ENCODE measurements at regions not wholly inside any gene's neighbourhood (a gene's known extent, or its start where the extent isn't known, plus 50 kb on each side); places are given as distances from the start of the nearest gene placed in this dataset.

GRCh38 chr14:71489742-71490141 is 442.5 kb upstream of the RGS6 start:
- no peak for TF ChIP-seq CTCF (IDR thresholded peaks at IDR 0.05)
- no peak for DNase-seq (ENCODE audit: low spot score)
- ATAC-seq (ENCODE audit: low FRiP score) = no peak

- ATAC-seq (ENCODE audit: low FRiP score) (no peak), DNase-seq (ENCODE audit: low spot score) (no peak)
- no peak for TF ChIP-seq CTCF (IDR thresholded peaks at IDR 0.05)
Measured at GRCh38 chr14:71491931-71492330, 440.3 kb upstream of the RGS6 start.

GRCh38 chr14:71492346-71492745 is 439.9 kb upstream of the RGS6 start:
- TF ChIP-seq CTCF (IDR thresholded peaks at IDR 0.05) = no peak
- DNase-seq (ENCODE audit: low spot score) (no peak), ATAC-seq (ENCODE audit: low FRiP score) (no peak)

- ATAC-seq (ENCODE audit: low FRiP score) = peak; percentile 37
- no peak for TF ChIP-seq CTCF (IDR thresholded peaks at IDR 0.05)
- no peak for DNase-seq (ENCODE audit: low spot score)
Measured at GRCh38 chr14:71497645-71498086, 434.6 kb upstream of the RGS6 start.

GRCh38 chr14:71498212-71498611 is 434.0 kb upstream of the RGS6 start:
- ATAC-seq (ENCODE audit: low FRiP score) (no peak), DNase-seq (ENCODE audit: low spot score) (no peak)
- no peak for TF ChIP-seq CTCF (IDR thresholded peaks at IDR 0.05)

- no peak for DNase-seq (ENCODE audit: low spot score)
- no peak for ATAC-seq (ENCODE audit: low FRiP score)
- TF ChIP-seq CTCF (IDR thresholded peaks at IDR 0.05) = no peak
Measured at GRCh38 chr14:71499018-71499417, 433.2 kb upstream of the RGS6 start.

- no peak for DNase-seq (ENCODE audit: low spot score)
- no peak for TF ChIP-seq CTCF (IDR thresholded peaks at IDR 0.05)
- no peak for ATAC-seq (ENCODE audit: low FRiP score)
Measured at GRCh38 chr14:71507681-71508080, 424.5 kb upstream of the RGS6 start.
